ENCODE measurements at regions not wholly inside any gene's neighbourhood (a gene's known extent, or its start where the extent isn't known, plus 50 kb on each side); places are given as distances from the start of the nearest gene placed in this dataset.
"Not testable (repeated sequence)": the region's sequence is repeated elsewhere in the genome, so short reads cannot be mapped to it uniquely, and the experiment has no call there.

GRCh38 chr14:43522901-43523300, 984.2 kb downstream of the FSCB start:
- TF ChIP-seq POLR2A (IDR thresholded peaks at IDR 0.05) (no peak), CTCF (IDR thresholded peaks at IDR 0.05 in 4 of 5, conservative IDR thresholded peaks at IDR 0.05 in 1 of 5) (no peak)
- intact Hi-C loops (cut with DNase I; ENCODE audit: low total_unique reads) (no loop called here), in situ Hi-C loops (cut with MboI; ENCODE audit: low sequenced_read_pairs in 4 of 4) (no loop called here)
- Histone ChIP-seq H3K4me1 (no peaks in the 10 kb centered on the region), H3K9me3 (no peaks in the 10 kb centered on the region), H3K36me3 (no peaks in the 10 kb centered on the region), H3K27me3 (no peaks in the 10 kb centered on the region), H3K4me3 (no peak overlapping the region), H3K27ac (no peak overlapping the region)
- ATAC-seq, result no peak
- no peak for DNase-seq

- no peak for ATAC-seq
- in situ Hi-C loops (cut with MboI; ENCODE audit: low sequenced_read_pairs in 4 of 4), result no loop called here
- no peak for TF ChIP-seq POLR2A (IDR thresholded peaks at IDR 0.05)
- TF ChIP-seq CTCF (IDR thresholded peaks at IDR 0.05 in 4 of 5, conservative IDR thresholded peaks at IDR 0.05 in 1 of 5), result no peak
Observed at GRCh38 chr14:43522191-43522590, 984.9 kb downstream of the FSCB start.

GRCh38 chr14:43503508-43503907, 1003.6 kb downstream of the FSCB start:
- TF ChIP-seq CTCF (IDR thresholded peaks at IDR 0.05 in 4 of 5, conservative IDR thresholded peaks at IDR 0.05 in 1 of 5), result no peak
- no peak for TF ChIP-seq POLR2A (IDR thresholded peaks at IDR 0.05)
- H3K27ac ChIP-seq, result no peak overlapping the region
- ATAC-seq (no peak), DNase-seq (no peak)
- in situ Hi-C loops (cut with MboI; ENCODE audit: low sequenced_read_pairs in 4 of 4) (no loop called here), intact Hi-C loops (cut with DNase I; ENCODE audit: low total_unique reads) (loop anchor here (10.0 kb wide), 1 partner anchor 489 kb away; no protein-coding TSS in a partner anchor)
- H3K27me3 ChIP-seq, result no peaks in the 10 kb centered on the region
- H3K4me1 ChIP-seq, result no peaks in the 10 kb centered on the region
- H3K9me3 ChIP-seq, result no peaks in the 10 kb centered on the region
- H3K4me3 ChIP-seq, result no peak overlapping the region
- no peaks in the 10 kb centered on the region for H3K36me3 ChIP-seq

More at GRCh38 chr14:43522191-43522590, 984.9 kb downstream of the FSCB start:
- no peak overlapping the region for H3K4me3 ChIP-seq
- no peaks in the 10 kb centered on the region for H3K4me1 ChIP-seq
- H3K27me3 ChIP-seq, result no peaks in the 10 kb centered on the region
- intact Hi-C loops (cut with DNase I; ENCODE audit: low total_unique reads), result no loop called here
- H3K27ac ChIP-seq, result no peak overlapping the region
- no peaks in the 10 kb centered on the region for H3K9me3 ChIP-seq
- DNase-seq, result no peak
- H3K36me3 ChIP-seq, result no peaks in the 10 kb centered on the region

GRCh38 chr14:43492359-43492758, 1014.7 kb downstream of the FSCB start:
- H3K27ac ChIP-seq; ATAC-seq; H3K9me3 ChIP-seq; DNase-seq; H3K4me3 ChIP-seq; in situ Hi-C loops (cut with MboI; ENCODE audit: low sequenced_read_pairs in 4 of 4); H3K4me1 ChIP-seq; H3K36me3 ChIP-seq; intact Hi-C loops (cut with DNase I; ENCODE audit: low total_unique reads); H3K27me3 ChIP-seq: not testable (repeated sequence)

GRCh38 chr14:43483415-43483814, 1023.7 kb downstream of the FSCB start:
- Histone ChIP-seq H3K4me1 (no peaks in the 10 kb centered on the region), H3K36me3 (no peaks in the 10 kb centered on the region), H3K9me3 (no peaks in the 10 kb centered on the region), H3K4me3 (no peak overlapping the region), H3K27me3 (no peaks in the 10 kb centered on the region), H3K27ac (no peak overlapping the region)
- in situ Hi-C loops (cut with MboI; ENCODE audit: low sequenced_read_pairs in 4 of 4), result no loop called here
- intact Hi-C loops (cut with DNase I; ENCODE audit: low total_unique reads), result no loop called here
- no peak for DNase-seq
- ATAC-seq, result no peak
- TF ChIP-seq CTCF (IDR thresholded peaks at IDR 0.05 in 4 of 5, conservative IDR thresholded peaks at IDR 0.05 in 1 of 5), result no peak
- no peak for TF ChIP-seq POLR2A (IDR thresholded peaks at IDR 0.05)

All from gastrocnemius medialis (tissue), 4 donors.